GM19328 (cell line): ENCODE measurements at regions not wholly inside any gene's neighbourhood (a gene's known extent, or its start where the extent isn't known, plus 50 kb on each side); places are given as distances from the start of the nearest gene placed in this dataset.
"Not testable (repeated sequence)": the region's sequence is repeated elsewhere in the genome, so short reads cannot be mapped to it uniquely, and the experiment has no call there.

Experiments used
- ATAC-seq: cut with Tn5 transposase; IDR thresholded peaks from one replicate; pipeline ENCODE4 v1.9.1; 2021; ENCODE audit warnings: mild to moderate bottlenecking, moderate library complexity; ENCODE audit not compliant: unreplicated experiment

DNA sequence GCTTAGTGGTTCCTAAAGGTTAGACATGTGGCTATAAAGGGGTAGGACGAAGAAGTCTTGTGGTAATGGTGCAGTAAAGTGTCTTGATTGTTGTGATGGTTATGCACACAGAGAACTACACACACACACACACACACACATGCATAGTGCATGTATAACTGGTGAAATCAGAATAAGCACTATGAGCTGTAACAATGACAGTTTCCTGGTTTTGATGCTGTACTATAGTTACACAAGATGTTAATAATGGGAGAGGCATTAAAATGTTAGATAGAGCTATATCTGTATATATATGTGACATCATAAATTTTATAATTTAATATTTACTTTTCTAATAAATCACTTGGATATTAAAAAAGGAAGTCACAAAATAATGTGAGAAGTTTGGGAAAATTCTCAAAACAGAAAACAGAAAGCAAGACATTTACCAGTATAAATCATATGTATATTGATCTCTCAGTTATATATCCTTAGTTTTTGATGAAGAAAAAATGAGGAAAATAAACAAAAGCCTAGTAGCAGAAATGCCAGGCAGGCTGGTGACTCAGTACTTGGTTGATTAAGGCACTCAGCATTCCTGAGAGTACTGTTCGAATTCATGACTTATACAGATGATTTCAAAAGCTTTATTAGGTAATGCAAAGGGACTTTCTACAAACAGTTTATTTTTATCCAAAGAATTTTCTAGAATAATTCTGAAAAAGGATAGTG is 350.5 kb upstream of the DAB2 start:
- no peak for ATAC-seq

DNA sequence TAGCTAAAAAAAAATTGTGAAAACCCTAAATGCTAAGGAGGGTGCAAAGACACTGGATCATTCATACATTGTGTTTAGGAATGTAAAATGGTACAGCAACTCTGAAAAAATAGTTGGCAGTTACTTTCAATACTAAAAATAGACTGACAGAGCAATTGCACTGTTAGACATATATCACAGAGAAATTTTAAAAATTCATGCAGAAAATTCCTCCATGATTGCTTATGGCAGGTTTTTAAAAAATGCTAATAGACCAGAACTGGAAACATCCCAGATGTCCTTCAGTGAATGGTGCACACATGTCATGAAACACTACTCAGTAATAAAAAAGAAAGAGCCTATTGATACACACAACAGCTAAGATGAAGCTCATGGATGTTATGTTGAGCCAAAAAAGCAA is 349.8 kb upstream of the DAB2 start:
- ATAC-seq = no peak

DNA sequence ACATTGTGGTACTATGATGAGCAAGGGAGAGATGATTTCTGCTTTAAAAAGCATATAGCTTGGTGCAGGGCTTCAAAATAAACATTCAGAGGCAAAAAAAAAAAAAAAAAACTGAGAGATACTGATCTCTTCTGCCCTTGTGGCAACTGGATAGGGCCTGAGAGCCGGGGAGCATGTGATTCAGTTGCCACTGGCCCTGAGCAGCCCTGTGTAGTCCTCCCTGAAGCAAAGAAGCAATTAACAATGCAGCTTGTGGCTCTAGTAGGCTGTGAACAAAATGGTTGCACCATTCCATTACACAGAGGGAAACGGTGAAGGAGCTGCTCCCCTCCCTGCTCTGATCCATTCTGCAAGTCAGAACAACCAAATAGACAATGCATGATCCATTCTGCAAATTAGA is 347.5 kb upstream of the DAB2 start:
- no peak for ATAC-seq

DNA sequence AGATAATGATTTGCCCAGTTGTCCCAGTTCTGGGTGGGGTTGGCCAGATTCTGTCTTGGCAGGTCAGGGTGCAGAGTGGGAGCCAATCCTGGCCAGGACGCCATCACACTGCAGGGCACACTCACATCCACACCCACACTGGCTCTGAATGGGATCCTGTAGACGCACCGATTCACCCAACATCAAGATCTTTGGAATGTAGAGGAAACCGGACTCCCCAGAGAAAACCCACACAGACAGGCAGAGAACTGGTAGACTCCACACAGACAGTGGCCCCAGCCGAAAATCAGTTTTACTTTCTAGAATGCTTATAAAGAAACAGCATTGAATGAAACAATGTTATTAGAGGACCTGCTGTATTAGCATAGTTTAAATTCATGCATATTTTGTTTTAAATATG is 343.1 kb upstream of the DAB2 start:
- no peak for ATAC-seq

DNA sequence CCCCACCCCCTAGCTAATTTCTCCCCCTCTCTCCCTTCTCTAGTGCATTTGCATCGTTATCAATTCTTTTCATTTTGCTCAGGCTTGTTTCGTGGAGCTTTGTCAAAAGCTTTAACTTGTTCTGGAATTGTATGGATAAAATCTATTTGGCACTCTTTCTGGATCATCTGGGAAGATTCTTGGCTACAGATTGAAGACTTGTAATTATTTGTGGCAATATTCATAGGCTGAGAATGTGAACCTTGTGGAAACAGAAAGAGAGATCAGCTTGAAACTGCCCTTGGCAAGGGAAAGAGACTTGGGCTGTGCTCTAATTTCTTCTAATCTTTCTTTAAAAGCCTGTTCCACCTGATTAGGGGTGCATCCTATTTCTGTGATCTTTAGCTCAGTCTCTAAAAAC is 340.6 kb upstream of the DAB2 start:
- no peak for ATAC-seq

DNA sequence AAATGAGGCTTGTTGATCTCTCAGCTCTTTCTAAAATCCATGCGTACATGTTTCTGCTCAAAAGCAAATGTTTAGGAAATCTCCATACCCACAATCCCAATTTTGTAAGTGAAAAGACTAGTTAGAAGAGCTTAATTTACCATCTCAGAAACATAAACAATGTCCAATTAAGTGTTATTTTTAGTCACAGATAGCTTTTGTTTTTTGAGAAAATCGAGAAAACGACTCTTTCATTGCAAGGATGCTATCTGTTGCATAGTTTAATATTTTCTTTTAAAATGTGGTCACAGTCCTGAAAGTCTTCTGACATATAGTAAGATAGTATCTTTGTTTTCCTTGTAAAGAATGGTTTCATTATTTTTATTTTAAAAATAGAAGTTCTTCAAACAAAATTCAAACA is 338.0 kb upstream of the DAB2 start:
- ATAC-seq = no peak

DNA sequence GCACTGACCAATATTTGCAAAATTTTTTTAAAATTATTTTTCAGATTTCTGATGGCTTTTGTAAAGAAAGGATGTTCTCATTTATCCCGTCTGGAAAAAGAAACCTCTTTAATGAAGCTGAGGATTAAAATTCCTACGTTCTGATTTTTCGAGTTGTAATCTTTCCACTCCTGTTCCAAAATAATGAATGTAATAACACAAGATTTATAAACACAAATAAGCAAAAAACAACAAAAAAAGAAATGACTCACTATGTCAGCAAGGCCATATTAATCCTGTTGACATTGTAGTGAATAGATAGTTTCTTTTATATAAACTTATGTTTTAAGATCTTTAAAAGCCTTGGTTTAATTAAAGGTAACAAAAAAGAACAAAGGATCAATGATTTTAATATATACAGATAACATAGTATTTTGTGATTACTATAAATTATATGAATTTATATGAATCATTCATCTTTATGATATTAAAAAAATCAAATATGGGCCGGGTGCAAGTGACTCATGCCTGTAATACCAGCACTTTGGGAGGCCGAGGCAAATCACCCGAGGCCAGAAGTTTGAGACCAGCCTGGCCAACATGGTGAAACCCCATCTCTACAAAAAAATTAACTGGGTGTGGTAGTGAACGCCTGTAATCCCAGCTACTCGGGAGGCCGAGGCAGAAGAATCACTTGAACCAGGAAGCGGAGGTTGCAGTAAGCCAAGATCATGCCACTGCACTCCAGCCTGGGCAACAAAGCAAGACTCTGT is 336.6 kb upstream of the DAB2 start:
- ATAC-seq = no peak

DNA sequence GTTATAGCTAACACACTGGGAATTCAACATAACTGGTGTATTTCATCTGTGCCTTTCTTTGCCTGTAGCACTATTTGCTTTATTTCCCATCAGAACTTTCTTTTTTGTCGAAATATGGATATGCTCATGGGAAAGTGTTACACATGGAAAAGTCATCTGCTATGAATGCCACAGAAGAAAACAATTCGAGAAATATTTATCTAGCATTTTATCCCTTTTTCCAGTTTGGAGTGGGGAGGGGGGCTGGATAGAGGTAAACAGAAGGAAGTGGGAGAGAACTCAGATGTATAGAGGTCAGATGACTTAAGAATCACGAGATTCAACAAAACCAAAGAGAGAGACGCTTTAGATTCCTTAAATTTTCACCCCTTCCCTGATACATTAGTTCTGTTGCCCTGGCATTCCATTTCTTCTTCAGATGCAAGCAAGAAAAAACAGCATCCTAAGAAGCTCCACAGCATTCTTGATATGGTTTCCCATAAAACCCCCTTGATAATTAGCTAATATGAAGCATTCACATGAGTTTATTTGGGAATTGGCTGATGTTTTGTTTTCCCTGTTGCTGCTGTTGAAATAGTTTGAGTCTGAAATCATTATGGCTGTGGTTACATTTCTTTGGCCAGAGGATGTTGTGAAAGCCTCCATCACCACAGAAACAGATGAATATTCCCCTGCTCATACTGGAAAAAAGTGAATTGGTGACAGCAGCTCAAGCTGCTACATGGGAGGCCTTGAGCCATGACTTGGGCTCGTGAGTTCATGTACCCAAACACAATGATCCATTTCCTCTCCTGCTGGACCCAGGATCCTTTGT is 335.8 kb upstream of the DAB2 start:
- ATAC-seq = no peak

DNA sequence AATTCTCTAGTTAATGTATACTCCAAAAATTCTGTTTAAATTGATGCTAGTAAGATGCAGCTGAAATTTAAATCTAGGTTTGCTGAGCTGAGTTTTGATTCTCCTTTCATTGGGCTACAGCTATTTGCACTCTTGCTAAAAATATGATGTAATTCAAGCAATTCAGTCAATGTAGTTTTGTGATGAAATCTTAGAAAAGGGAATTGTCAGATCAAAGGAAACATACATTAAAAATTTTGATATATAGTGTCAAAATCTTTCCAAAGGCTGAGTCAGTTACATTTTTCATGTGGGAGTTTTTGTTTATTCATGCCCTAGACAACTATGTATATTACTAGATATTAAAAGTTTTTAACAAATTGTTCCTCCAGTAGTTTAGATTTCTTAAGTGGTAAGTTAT is 334.9 kb upstream of the DAB2 start:
- ATAC-seq = no peak

DNA sequence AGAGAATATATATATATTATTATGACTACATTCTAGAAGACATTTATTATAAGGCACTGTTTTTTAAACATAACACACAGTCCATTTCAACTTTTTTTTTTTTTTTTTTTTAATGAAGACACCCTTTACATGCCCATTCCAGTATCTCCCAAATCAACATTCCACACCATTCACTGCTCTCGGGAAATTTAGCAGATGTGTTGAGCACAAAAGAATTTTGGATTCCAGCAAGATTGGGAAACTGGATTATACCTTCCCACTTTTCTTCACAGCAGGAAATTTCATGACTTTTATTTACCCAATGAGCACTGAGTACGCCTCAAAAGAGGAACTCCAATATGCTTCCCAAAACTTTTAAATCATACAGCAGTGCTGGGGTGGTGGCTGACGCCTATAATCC is 333.6 kb upstream of the DAB2 start:
- ATAC-seq = no peak

DNA sequence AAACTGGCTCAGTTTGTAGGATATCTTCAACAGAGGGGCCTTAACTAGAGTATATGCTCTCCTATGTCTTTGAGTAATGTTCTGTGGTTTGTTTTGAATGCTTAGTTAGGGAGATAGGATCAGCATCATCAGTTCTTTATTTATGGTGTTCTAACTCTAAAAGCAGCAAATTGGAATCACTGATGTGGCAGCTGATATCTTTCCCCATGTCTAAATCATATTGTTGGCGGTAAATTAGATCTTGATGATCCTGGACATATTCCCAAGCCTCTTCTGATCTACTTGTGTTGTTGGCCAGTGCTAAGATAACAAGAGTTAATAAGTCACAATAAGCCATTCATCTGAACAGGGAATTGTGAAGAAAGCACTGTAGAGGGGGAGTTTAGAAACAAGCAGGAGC is 332.4 kb upstream of the DAB2 start:
- ATAC-seq = no peak

DNA sequence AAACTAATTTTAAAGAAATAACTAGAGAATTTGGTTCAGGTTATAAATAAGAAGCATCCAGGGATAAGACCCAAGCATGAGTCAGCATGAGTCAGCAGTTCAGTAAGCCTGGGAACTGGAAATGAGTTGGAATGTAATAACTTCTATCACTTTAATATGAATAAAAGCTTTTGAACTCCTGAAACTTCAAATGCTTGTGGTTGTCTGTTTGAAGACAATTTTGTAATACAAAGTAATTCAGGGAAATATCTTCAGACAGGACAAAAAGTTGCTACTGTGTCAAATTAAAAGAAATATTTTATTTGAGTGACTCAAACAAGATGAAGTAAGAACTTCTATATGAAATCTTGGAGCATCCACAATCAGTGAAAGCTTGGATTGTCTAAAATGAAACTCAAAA is 331.2 kb upstream of the DAB2 start:
- no peak for ATAC-seq

DNA sequence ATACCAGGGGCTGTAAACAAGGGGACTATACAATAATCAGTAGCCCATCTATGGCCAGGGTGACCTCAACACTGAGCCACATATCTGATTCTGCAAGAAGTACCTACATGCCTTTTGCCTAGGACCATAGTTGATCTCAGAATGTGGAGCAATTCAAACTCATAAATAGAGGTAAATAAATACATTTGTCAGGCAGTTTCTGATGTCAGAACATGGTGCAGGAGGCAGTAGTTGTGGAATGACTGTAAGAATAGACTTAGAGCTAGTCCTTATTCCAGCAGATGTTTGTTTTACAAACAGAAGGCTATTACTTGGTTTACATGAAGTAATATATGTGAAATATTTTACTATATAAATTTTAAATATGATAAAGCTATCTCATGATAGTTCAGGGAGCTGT is 330.7 kb upstream of the DAB2 start:
- ATAC-seq = no peak

DNA sequence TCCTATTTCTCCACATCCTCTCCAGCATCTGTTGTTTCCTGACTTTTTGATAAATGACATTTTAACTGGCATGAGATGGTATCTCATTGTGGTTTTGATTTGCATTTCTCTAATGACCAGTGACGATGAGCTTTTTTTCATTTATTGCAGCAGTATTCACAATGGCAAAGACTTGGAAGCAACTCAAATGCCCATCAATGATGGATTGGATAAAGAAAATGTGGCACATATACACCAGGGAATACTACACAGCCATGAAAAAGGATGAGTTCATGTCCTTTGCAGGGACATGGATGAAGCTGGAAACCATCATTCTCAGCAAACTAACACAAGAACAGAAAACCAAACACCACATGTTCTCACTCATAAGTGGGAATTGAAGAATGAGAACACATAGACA is 329.0 kb upstream of the DAB2 start:
- ATAC-seq = not testable (repeated sequence)

DNA sequence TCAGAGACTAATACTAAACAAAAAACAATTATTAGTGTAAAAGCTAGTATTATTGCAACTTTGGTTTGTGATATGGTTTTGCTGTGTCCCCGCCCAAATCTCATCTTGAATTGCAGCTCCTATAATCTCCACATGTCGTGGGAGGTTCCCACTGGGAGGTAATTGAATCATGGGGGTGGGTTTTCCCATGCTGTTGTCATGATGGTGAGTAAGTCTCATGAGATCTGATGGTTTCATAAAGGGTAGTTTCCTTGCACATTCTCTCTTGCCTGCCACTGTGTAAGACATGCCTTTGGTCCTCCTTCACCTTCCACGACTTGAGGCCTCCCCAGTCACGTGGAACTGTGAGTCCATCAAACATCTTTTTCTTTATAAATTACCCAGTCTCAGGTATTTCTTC is 325.9 kb upstream of the DAB2 start:
- ATAC-seq = no peak

DNA sequence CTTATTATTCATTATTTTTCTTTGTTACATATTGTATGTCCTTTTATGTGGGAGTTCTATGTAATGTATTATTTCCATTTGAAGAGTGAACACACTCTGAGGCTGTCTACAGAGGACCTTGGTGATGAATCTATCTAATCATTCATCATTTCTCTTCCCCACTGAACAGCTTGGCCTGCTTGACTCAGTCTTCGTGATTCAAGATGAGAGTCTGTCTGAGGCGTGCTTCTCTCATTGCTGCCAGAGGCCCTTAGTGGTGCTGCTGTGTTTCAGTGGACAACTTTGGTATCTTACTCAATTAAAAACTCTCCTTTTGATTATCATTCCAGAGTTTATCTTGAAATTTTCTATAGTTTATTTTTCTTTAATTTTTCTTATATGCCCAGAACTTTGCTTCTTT is 318.1 kb upstream of the DAB2 start:
- ATAC-seq = no peak

DNA sequence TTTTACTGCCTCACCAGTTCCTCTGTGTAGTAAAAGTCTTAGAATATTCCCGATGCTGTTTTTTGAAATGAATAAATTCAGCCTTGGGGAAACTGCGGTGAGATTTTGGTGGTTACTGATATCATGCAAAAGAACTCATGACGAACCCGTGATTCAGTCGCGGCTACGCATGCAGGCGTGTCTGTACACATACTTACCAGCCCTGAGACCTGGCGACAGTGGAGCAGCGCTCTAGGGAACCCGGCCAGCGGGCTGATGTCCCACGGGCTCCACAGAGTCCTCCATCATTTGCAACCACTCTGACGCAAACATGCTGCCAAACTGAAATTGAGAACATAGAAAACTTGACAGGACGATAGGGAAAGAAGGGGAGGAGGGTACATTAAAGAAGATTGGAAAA is 315.6 kb upstream of the DAB2 start:
- ATAC-seq = no peak

DNA sequence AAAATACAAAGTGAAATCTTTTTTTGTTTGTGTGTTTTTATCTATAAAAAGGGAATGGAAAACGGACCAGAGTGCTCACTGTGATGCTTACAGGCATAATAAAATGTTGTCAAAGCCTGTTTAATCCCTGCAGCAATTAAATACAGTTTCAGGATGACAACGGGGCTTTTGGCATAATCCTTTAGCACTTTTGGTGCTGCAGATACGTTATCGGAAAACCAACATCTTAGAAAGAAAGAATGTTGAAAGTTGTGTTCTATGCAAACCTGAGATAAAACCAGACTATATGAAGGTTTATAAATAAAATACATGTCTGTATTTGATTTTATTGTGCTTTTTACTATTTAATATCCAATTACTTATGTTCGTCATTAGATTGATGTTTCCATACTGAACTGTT is 307.4 kb upstream of the DAB2 start:
- ATAC-seq = no peak

DNA sequence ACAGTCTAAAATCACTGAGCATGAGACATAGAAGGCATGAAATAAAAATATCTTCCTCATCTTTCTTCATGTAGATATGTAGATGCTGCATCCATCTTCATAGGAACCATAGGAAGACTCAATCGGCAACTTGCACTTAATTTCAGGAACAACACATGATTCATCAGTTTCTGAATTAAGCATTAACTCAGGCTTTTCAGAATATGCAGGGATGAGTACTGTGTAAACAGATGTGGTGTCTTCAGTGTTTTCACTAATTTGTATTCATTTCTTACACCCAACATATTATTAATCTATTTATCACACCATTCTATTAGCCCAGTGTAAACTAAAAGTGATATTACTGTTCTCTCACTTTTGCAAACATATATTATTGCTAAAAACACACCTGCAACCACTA is 305.9 kb upstream of the DAB2 start:
- ATAC-seq = no peak

DNA sequence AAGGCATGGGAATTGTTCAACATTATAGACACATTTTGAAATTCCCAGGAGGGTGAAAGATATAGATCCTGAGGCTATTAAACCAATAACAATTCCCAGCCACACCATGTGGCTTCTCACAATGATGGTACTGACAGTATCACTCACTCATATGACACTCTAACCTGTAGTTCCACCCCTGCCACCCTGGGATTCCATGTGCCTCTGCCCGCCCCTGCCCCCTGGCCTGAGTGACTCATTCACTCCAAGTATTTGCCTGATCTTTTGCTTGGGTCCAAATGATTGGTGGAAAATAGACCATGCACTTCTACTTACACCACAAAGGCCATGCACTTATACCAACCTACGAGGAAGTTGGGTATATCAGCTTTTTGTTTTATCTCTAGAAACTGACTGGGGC is 305.2 kb upstream of the DAB2 start:
- no peak for ATAC-seq

DNA sequence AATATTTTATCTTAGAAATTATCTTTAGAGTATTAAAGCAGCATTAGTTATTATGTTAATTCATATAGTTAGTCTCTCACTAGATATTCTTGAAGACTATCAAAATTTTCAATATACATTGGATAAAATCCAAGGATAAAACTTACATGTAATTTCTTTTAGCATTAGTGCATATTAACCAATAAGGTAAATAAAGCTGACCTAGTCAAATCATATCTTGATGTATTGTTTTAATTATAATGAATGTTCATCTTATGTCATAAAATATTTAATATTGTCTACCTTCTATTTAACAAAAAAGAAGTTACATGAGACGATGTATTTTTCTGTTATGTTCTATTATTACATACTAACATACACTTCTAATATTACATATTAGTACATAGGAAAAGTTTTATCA is 301.7 kb upstream of the DAB2 start:
- ATAC-seq = no peak

DNA sequence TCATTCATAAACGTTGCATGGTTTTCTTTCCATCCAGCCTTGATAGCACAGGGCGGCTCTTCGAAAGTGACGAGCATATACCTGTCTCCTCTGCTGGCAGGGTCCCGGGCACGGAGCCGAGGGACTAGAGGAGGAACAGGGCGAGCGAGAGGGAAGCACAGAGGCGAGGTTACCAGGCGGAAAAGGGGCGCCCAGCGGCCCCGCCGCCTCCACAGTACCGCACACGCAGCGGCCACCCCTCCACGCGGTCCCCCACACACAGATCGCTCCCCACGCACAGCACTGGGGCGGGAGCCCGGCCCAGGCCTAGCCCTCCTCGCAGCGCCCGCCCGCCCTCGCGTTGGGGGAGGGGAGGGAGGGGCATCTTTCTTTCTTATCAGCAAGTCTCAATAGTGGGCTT is 296.6 kb upstream of the DAB2 start:
- ATAC-seq = no peak
